BE2C (cell line): ENCODE measurements at regions not wholly inside any gene's neighbourhood (a gene's known extent, or its start where the extent isn't known, plus 50 kb on each side); places are given as distances from the start of the nearest gene placed in this dataset.
"Not testable (repeated sequence)": the region's sequence is repeated elsewhere in the genome, so short reads cannot be mapped to it uniquely, and the experiment has no call there.

Source experiments
- DNase-seq: peaks from one replicate; pipeline ENCODE4 v3.0.0-alpha.2; 2020
- H3K27me3 ChIP-seq: fragments of 250-450 bp; sonication (Bioruptor Pico); 2 replicates; pipeline ENCODE4 v1.5.1; 2020; ENCODE audit warnings: mild to moderate bottlenecking
- H3K36me3 ChIP-seq: fragments of 250-450 bp; sonication (Bioruptor Pico); 2 replicates; pipeline ENCODE4 v1.5.1; 2020; ENCODE audit warnings: mild to moderate bottlenecking
- H3K4me1 ChIP-seq: fragments of 250-450 bp; sonication (Bioruptor Pico); 2 replicates; pipeline ENCODE4 v1.5.1; 2020
- H3K4me3 ChIP-seq: 2 replicates; pipeline ENCODE4 v1.5.1; 2011; ENCODE audit warnings: low read depth, low read length
- H3K9me3 ChIP-seq: fragments of 250-450 bp; sonication (Bioruptor Pico); 2 replicates; pipeline ENCODE4 v1.5.1; 2020
- TF ChIP-seq, protein P1 (sequence below): IDR thresholded peaks from 2 replicates; pipeline ENCODE4 v1.5.1; 2012; ENCODE audit warnings: mild to moderate bottlenecking, low read depth, low read length

DNA sequence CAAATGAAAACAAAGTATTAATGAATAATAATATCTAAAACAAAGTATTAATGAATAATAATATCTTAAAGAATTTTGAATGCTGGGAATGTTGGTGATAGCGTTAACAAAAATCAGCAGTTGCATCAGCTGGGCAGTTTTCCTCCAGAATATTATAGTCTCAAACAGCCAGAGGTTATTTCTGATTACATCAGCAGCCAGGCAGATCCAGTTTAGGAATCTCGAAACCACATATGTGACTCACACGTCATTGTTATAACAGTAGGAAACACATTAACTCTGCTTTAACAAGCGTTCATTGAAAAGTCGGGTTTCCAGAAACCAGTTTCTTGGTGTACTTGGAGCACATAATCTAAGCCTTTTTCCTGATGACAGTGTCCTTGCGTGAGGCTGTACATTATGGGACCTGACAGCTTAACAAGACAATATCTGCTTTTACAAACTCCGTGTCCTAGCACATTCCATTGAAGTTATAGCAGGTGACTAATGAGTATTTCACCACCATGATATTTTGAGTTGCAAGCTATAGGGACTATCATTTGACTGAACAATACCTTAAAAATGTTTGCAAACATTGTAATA is 559.5 kb upstream of the KLF4 start:
- Histone ChIP-seq H3K27me3 (no peaks in the 10 kb centered on the region), H3K36me3 (no peaks in the 10 kb centered on the region), H3K9me3 (no peaks in the 10 kb centered on the region), H3K4me3 (no peak overlapping the region), H3K4me1 (peaks cover 6% of the 10 kb centered on the region; the same call in 1 of the 2 replicates)
- TF ChIP-seq, protein P1, sequence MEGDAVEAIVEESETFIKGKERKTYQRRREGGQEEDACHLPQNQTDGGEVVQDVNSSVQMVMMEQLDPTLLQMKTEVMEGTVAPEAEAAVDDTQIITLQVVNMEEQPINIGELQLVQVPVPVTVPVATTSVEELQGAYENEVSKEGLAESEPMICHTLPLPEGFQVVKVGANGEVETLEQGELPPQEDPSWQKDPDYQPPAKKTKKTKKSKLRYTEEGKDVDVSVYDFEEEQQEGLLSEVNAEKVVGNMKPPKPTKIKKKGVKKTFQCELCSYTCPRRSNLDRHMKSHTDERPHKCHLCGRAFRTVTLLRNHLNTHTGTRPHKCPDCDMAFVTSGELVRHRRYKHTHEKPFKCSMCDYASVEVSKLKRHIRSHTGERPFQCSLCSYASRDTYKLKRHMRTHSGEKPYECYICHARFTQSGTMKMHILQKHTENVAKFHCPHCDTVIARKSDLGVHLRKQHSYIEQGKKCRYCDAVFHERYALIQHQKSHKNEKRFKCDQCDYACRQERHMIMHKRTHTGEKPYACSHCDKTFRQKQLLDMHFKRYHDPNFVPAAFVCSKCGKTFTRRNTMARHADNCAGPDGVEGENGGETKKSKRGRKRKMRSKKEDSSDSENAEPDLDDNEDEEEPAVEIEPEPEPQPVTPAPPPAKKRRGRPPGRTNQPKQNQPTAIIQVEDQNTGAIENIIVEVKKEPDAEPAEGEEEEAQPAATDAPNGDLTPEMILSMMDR, result no peak
- DNase-seq, result no peak

DNA sequence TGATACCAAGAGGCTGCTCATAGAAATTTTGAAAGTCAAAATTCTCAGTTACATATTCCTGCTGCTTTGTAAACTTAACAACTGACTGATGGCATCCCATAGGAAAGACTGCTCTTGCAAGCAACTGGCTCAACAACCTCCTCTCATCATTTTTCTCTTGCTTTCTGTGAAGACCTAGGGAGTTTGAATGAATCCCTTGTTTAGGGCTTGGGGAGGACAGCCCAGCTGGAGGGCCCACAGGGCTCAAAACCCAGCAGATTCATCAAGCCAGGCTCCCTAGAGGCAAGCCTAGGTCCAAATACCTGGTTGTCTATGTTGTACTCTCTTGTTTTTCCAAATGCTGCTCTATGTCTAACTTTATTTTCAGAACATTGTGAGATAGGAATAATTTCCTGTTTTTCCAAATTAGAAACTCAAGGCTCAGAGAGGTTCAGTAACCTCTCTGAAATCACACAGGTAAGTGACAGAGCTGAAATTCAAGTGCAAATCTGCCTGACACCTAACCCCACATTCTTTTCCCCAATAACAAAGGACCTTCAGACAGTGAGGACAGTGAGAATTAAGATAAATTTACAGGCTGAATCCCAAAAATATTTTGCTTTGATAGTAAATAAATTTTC is 558.9 kb upstream of the KLF4 start:
- Histone ChIP-seq H3K4me3 (no peak overlapping the region), H3K27me3 (no peaks in the 10 kb centered on the region), H3K36me3 (no peaks in the 10 kb centered on the region), H3K9me3 (no peaks in the 10 kb centered on the region), H3K4me1 (no peaks in the 10 kb centered on the region; the same call in 1 of the 2 replicates)
- no peak for DNase-seq
- TF ChIP-seq, protein P1, result no peak

GRCh38 chr9:108047777-108048176 is 558.2 kb upstream of the KLF4 start:
- not testable (repeated sequence) for H3K27me3 ChIP-seq, H3K4me1 ChIP-seq, DNase-seq, H3K36me3 ChIP-seq, H3K4me3 ChIP-seq, H3K9me3 ChIP-seq

- Histone ChIP-seq H3K4me3 (no peak overlapping the region), H3K27me3 (no peaks in the 10 kb centered on the region), H3K36me3 (no peaks in the 10 kb centered on the region), H3K4me1 (no peaks in the 10 kb centered on the region), H3K9me3 (no peaks in the 10 kb centered on the region)
- no peak for DNase-seq
- TF ChIP-seq, protein P1, result no peak
These were observed 557.7 kb upstream of the KLF4 start for GRCh38 chr9:108047264-108047663.

GRCh38 chr9:108045851-108046250 is 556.3 kb upstream of the KLF4 start:
- H3K36me3 ChIP-seq, result no peaks in the 10 kb centered on the region
- no peaks in the 10 kb centered on the region; the same call in 1 of the 2 replicates for H3K9me3 ChIP-seq
- no peak overlapping the region for H3K4me3 ChIP-seq
- no peaks in the 10 kb centered on the region for H3K4me1 ChIP-seq
- no peak for DNase-seq
- TF ChIP-seq, protein P1, result no peak
- H3K27me3 ChIP-seq, result no peaks in the 10 kb centered on the region

- Histone ChIP-seq H3K9me3 (no peaks in the 10 kb centered on the region; the same call in 1 of the 2 replicates), H3K4me1 (no peaks in the 10 kb centered on the region), H3K27me3 (no peaks in the 10 kb centered on the region), H3K4me3 (no peak overlapping the region), H3K36me3 (no peaks in the 10 kb centered on the region)
- DNase-seq, result no peak
- TF ChIP-seq, protein P1, result no peak
These were observed 554.0 kb upstream of the KLF4 start for GRCh38 chr9:108043585-108043984.
